CD14-positive monocyte (primary cell): ENCODE measurements at regions not wholly inside any gene's neighbourhood (a gene's known extent, or its start where the extent isn't known, plus 50 kb on each side); places are given as distances from the start of the nearest gene placed in this dataset.

Source experiments
- DNase-seq, 3 donors: peaks; one replicate each; pipeline ENCODE4 v3.0.0-alpha.2; 2011 to 2022
- H2AFZ ChIP-seq: 2 replicates; pipeline ENCODE4 v1.6.0; 2012; ENCODE audit warnings: mild to moderate bottlenecking, low read depth, low read length, inconsistent platforms; ENCODE audit not compliant: insufficient read depth, poor library complexity, severe bottlenecking
- H3K27ac ChIP-seq, 2 donors: 1 replicate in 1 of 2; 2 replicates in 1 of 2; pipeline ENCODE4 v1.5.1; 2012 to 2013; ENCODE audit warnings: low read length in 2 of 2, control low read depth in 1 of 2, inconsistent platforms in 1 of 2, low read depth in 1 of 2, mild to moderate bottlenecking in 1 of 2
- H3K27me3 ChIP-seq, 2 donors: one replicate each; pipeline versions ENCODE4 v1.6.0 to v1.6.1; 2011 to 2013; ENCODE audit warnings: low read length in 2 of 2; ENCODE audit not compliant: control insufficient read depth in 2 of 2, insufficient read depth in 2 of 2
- H3K36me3 ChIP-seq, 2 donors: replicated peaks in 1 of 2; 1 replicate in 1 of 2; 2 replicates in 1 of 2; pipeline versions ENCODE4 v1.5.1 to v1.6.1; 2012 to 2013; ENCODE audit warnings: low read length in 2 of 2, control low read depth in 1 of 2, inconsistent platforms in 1 of 2, mild to moderate bottlenecking in 1 of 2; ENCODE audit not compliant: insufficient read depth in 2 of 2, control insufficient read depth in 1 of 2
- H3K4me1 ChIP-seq, 2 donors: 1 replicate in 1 of 2; 2 replicates in 1 of 2; pipeline versions ENCODE4 v1.5.1 to v1.6.1; 2012 to 2013; ENCODE audit warnings: low read length in 2 of 2, control low read depth in 1 of 2, inconsistent platforms in 1 of 2, mild to moderate bottlenecking in 1 of 2, moderate library complexity in 1 of 2; ENCODE audit not compliant: insufficient read depth in 2 of 2, control insufficient read depth in 1 of 2
- H3K4me2 ChIP-seq: replicated peaks from 2 replicates; pipeline ENCODE3; 2012; ENCODE audit warnings: low read length, moderate library complexity, mild to moderate bottlenecking; ENCODE audit not compliant: poor library complexity, severe bottlenecking; ENCODE audit errors: extremely low read depth
- H3K4me3 ChIP-seq, 3 experiments: fragments of 200-600 bp in 1 of 3; sonication (generic) in 1 of 3; replicated peaks in 1 of 3; 1 replicate in 2 of 3; 2 replicates in 1 of 3; pipeline ENCODE4 v1.5.1; 2011 to 2013; ENCODE audit warnings: low read length in 3 of 3, mild to moderate bottlenecking in 3 of 3, control low read depth in 2 of 3, low read depth in 2 of 3, inconsistent platforms in 1 of 3, moderate library complexity in 1 of 3
- H3K79me2 ChIP-seq: 2 replicates; pipeline ENCODE4 v1.6.0; 2012; ENCODE audit warnings: mild to moderate bottlenecking, control low read depth, inconsistent platforms, low read length, moderate library complexity; ENCODE audit not compliant: insufficient read depth
- H3K9ac ChIP-seq: 2 replicates; pipeline ENCODE4 v1.6.0; 2017; ENCODE audit warnings: low read length, mild to moderate bottlenecking; ENCODE audit not compliant: insufficient read depth, poor library complexity, severe bottlenecking
- H3K9me3 ChIP-seq, 2 donors: replicated peaks in 1 of 2; 1 replicate in 1 of 2; 2 replicates in 1 of 2; pipeline versions ENCODE4 v1.5.1 to v1.6.1; 2012 to 2013; ENCODE audit warnings: low read length in 2 of 2, control low read depth in 1 of 2; ENCODE audit not compliant: control insufficient read depth in 1 of 2, insufficient read depth in 1 of 2
- H4K20me1 ChIP-seq: 2 replicates; pipeline ENCODE4 v1.6.0; 2012; ENCODE audit warnings: mild to moderate bottlenecking, low read length, control low read depth, moderate library complexity; ENCODE audit not compliant: insufficient read depth
- H3K27ac Mint-ChIP-seq, 7 donors: one replicate each; pipeline ENCODE4 v1.8.0; 2020; ENCODE audit warnings: mild to moderate bottlenecking in 7 of 7, mixed read lengths in 7 of 7, moderate library complexity in 6 of 7, inconsistent platforms in 2 of 7
- H3K27me3 Mint-ChIP-seq, 3 donors: one replicate each; pipeline ENCODE4 v1.8.0; 2021 to 2022; ENCODE audit warnings: low read depth in 3 of 3, mild to moderate bottlenecking in 3 of 3, mixed read lengths in 3 of 3, moderate library complexity in 3 of 3, inconsistent platforms in 1 of 3
- H3K36me3 Mint-ChIP-seq, 2 donors: one replicate each; pipeline ENCODE4 v1.8.0; 2020; ENCODE audit warnings: mixed read lengths in 2 of 2, inconsistent platforms in 1 of 2, mild to moderate bottlenecking in 1 of 2
- H3K4me1 Mint-ChIP-seq: one replicate; pipeline ENCODE4 v1.8.0; 2020; ENCODE audit warnings: mild to moderate bottlenecking, mixed read lengths
- H3K4me3 Mint-ChIP-seq, 2 donors: one replicate each; pipeline ENCODE4 v1.8.0; 2020; ENCODE audit warnings: mild to moderate bottlenecking in 2 of 2, mixed read lengths in 2 of 2, moderate library complexity in 1 of 2
- H3K9me3 Mint-ChIP-seq, 7 donors: one replicate each; pipeline ENCODE4 v1.8.0; 2020 to 2022; ENCODE audit warnings: mixed read lengths in 7 of 7, mild to moderate bottlenecking in 6 of 7, moderate library complexity in 6 of 7, inconsistent platforms in 2 of 7
- WGBS: methylation state at CpG from one replicate; pipeline ENCODE4 v1.1.5; 2013; ENCODE audit warnings: missing lambda C conversion rate; ENCODE audit not compliant: insufficient coverage; 5-methylcytosine and 5-hydroxymethylcytosine counted together
- intact Hi-C, 2 donors: fragments of 100-400 bp; cut with micrococcal nuclease; formaldehyde crosslinking; loops; one replicate each; pipeline versions ENCODE4 v1.15.0 to v1.15.1; 2023
- TF ChIP-seq, protein P1 (sequence below): fragments of 200-600 bp; IDR thresholded peaks from one replicate; pipeline ENCODE4 v1.8.0; 2022; ENCODE audit warnings: antibody characterized with exemption, mild to moderate bottlenecking

DNA sequence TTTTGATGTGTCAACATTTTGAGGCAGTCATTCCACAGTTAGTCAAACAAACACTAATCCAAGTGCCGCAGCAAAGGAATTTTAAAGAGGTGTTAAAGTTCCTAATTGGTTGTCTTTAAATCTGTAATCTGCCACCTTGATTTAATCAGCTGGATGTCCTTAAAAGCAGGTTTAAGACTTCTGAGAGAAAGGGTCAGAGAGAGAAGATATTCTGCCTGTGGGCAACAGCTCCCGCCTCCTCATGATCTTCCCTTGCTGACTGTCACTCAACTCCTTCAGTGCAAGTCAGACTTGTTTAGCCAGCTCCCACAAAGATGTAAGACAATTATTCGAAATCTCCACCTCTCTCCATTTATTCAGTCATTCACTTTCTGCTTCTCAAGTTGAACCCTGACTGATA is 92.6 kb upstream of the MYRIP start:
- no peaks in the 10 kb centered on the region for H3K4me1 Mint-ChIP-seq
- no peak overlapping the region for H3K27ac Mint-ChIP-seq
- no peak overlapping the region for H3K4me3 Mint-ChIP-seq
- peaks cover 0 to 4% (median 0%) of the 10 kb centered on the region in 7 donors for H3K9me3 Mint-ChIP-seq
- Histone ChIP-seq H3K4me1 (no peaks in the 10 kb centered on the region), H3K79me2 (no peaks in the 10 kb centered on the region), H3K27me3 (no peaks in the 10 kb centered on the region), H3K4me3 (no peak overlapping the region), H3K4me2 (no peak overlapping the region), H3K36me3 (no peaks in the 10 kb centered on the region), H2AFZ (no peak overlapping the region), H4K20me1 (no peaks in the 10 kb centered on the region), H3K9ac (no peak overlapping the region), H3K27ac (no peak overlapping the region), H3K9me3 (no peaks in the 10 kb centered on the region)
- H3K27me3 Mint-ChIP-seq: peaks cover 0 to 3% (median 2%) of the 10 kb centered on the region in 3 donors
- intact Hi-C loops: no loop called here
- TF ChIP-seq, protein P1, sequence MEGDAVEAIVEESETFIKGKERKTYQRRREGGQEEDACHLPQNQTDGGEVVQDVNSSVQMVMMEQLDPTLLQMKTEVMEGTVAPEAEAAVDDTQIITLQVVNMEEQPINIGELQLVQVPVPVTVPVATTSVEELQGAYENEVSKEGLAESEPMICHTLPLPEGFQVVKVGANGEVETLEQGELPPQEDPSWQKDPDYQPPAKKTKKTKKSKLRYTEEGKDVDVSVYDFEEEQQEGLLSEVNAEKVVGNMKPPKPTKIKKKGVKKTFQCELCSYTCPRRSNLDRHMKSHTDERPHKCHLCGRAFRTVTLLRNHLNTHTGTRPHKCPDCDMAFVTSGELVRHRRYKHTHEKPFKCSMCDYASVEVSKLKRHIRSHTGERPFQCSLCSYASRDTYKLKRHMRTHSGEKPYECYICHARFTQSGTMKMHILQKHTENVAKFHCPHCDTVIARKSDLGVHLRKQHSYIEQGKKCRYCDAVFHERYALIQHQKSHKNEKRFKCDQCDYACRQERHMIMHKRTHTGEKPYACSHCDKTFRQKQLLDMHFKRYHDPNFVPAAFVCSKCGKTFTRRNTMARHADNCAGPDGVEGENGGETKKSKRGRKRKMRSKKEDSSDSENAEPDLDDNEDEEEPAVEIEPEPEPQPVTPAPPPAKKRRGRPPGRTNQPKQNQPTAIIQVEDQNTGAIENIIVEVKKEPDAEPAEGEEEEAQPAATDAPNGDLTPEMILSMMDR: no peak
- no peak for DNase-seq
- 100% methylated on average over 1 of the region's 3 CpGs for WGBS
- no peaks in the 10 kb centered on the region for H3K36me3 Mint-ChIP-seq

GRCh38 chr3:39718674-39719595 is 90.5 kb upstream of the MYRIP start:
- Mint-ChIP-seq H3K4me1 (no peaks in the 10 kb centered on the region), H3K27ac (peak overlapping the region in 1 of 7 donors; percentile 56), H3K27me3 (peaks cover 1 to 7% (median 2%) of the 10 kb centered on the region in 3 donors), H3K36me3 (no peaks in the 10 kb centered on the region), H3K9me3 (peaks cover 0 to 1% (median 0%) of the 10 kb centered on the region in 7 donors), H3K4me3 (no peak overlapping the region)
- Histone ChIP-seq H3K79me2 (no peaks in the 10 kb centered on the region), H3K27me3 (no peaks in the 10 kb centered on the region), H3K9me3 (no peaks in the 10 kb centered on the region), H3K4me1 (no peaks in the 10 kb centered on the region), H3K36me3 (no peaks in the 10 kb centered on the region), H3K4me3 (no peak overlapping the region), H3K27ac (no peak overlapping the region), H3K4me2 (no peak overlapping the region), H3K9ac (no peak overlapping the region), H2AFZ (no peak overlapping the region), H4K20me1 (no peaks in the 10 kb centered on the region)
- intact Hi-C loops: no loop called here
- no peak for DNase-seq
- TF ChIP-seq, protein P1: no peak
- WGBS: no CpG with 5 or more reads among the region's 7 CpGs
